ENCODE measurements at regions not wholly inside any gene's neighbourhood (a gene's known extent, or its start where the extent isn't known, plus 50 kb on each side); places are given as distances from the start of the nearest gene placed in this dataset.
A peak's percentile ranks its signal among the peaks of the same experiment; 100 is the strongest.

GRCh38 chr9:94159069-94159939, 75.0 kb downstream of the PTPDC1 start:
- H3K36me3 ChIP-seq, result no peaks in the 10 kb centered on the region
- WGBS, 2 donors, result 75 to 81% methylated on average over 7 to 8 of the region's 8 CpGs
- H3K4me3 ChIP-seq, result no peak overlapping the region
- H3K27ac ChIP-seq, result no peak overlapping the region
- no peak for DNase-seq
- no peak for FAIRE-seq
- no peak for ATAC-seq
- TF ChIP-seq, protein P1, sequence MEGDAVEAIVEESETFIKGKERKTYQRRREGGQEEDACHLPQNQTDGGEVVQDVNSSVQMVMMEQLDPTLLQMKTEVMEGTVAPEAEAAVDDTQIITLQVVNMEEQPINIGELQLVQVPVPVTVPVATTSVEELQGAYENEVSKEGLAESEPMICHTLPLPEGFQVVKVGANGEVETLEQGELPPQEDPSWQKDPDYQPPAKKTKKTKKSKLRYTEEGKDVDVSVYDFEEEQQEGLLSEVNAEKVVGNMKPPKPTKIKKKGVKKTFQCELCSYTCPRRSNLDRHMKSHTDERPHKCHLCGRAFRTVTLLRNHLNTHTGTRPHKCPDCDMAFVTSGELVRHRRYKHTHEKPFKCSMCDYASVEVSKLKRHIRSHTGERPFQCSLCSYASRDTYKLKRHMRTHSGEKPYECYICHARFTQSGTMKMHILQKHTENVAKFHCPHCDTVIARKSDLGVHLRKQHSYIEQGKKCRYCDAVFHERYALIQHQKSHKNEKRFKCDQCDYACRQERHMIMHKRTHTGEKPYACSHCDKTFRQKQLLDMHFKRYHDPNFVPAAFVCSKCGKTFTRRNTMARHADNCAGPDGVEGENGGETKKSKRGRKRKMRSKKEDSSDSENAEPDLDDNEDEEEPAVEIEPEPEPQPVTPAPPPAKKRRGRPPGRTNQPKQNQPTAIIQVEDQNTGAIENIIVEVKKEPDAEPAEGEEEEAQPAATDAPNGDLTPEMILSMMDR (IDR thresholded peaks at IDR 0.05), result no peak
- H3K4me1 ChIP-seq, result no peaks in the 10 kb centered on the region
- H3K9me3 ChIP-seq, result no peaks in the 10 kb centered on the region
- intact Hi-C loops (cut with DNase I), result no loop called here
- no peaks in the 10 kb centered on the region for H3K27me3 ChIP-seq

DNA sequence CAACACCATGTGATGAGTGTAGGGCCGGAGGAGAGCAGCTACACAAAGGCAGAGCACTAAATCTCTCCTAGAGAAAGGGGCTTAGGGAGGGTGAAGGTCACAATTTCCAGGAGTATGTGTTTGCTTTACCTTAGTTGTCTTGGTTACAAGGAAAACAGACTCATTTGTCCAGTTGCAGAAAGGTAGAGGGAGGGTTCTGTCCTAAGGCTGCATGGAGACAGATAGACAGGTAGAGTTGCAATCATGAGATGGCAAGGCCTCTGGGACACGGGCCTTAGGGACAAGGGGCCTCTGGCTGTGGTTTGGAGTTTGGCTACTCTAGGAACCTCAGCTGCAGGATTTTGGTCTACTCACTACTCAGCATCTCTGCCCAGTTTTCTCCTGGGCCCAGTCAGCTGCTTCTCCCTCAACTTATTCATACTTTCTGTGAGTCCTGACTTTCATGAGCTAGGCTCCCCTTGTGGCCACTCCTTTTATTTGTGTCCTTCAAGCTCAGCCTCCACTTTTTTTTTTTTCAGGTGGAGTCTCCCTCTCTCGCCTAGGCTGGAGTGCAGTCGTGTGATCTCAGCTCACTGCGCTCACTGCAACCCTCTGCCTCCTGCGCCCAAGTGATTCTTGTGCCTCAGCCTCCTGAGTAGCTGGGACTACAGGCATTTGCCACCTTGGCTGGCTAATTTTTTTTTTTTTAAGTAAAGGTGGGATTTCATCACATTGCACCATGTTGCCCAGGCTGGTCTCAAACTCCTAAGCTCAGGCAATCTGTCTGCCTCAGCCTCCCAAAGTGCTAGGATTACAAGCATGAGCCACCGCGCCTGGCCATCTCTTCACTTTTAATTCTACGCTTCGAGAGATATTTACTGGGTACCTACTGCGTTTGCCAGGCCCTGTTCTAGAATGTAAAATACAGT, 76.6 kb downstream of the PTPDC1 start:
- intact Hi-C loops (cut with DNase I), result no loop called here

DNA sequence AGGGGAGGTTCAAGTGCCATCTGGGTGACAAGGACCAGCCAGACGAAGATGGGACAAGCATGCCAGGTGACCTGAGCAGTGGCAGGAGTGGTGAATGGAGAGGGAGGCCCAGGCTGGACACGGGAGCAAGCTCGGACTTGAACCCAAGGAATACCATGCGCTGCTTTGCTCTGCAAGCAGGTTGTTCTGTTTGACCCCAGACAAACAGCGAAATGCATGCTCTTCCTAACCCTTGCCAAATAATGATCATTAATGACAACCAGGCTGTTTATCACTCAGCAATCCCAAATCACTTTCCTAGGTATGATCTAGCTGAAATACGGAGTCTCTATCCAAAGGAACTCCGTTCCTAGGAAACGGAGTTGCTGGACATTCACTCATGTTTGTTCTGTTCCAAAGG, 77.4 kb downstream of the PTPDC1 start:
- 84 to 85% methylated on average over 8 of the region's 8 CpGs for WGBS, 2 donors
- H3K36me3 ChIP-seq, result no peaks in the 10 kb centered on the region
- intact Hi-C loops (cut with DNase I), result no loop called here
- H3K4me3 ChIP-seq, result no peak overlapping the region
- FAIRE-seq (no peak), ATAC-seq (no peak), DNase-seq (no peak)
- H3K27ac ChIP-seq, result no peak overlapping the region
- no peaks in the 10 kb centered on the region for H3K27me3 ChIP-seq
- peaks cover 0 to 4% (median 0%) of the 10 kb centered on the region in 3 donors for H3K4me1 ChIP-seq
- TF ChIP-seq, protein P1 (IDR thresholded peaks at IDR 0.05), result no peak
- no peaks in the 10 kb centered on the region for H3K9me3 ChIP-seq

More for the DNA sequence above, 76.6 kb downstream of the PTPDC1 start:
- Histone ChIP-seq H3K36me3 (no peaks in the 10 kb centered on the region), H3K27me3 (no peaks in the 10 kb centered on the region), H3K4me1 (peaks cover 0 to 4% (median 0%) of the 10 kb centered on the region in 3 donors), H3K4me3 (no peak overlapping the region), H3K9me3 (no peaks in the 10 kb centered on the region), H3K27ac (no peak overlapping the region)
- TF ChIP-seq, protein P1 (IDR thresholded peaks at IDR 0.05), result no peak
- FAIRE-seq (no peak), DNase-seq (no peak), ATAC-seq (no peak)
- 86% methylated on average over 11 of the region's 11 CpGs for whole genome bisulfite sequencing, 2 donors

DNA sequence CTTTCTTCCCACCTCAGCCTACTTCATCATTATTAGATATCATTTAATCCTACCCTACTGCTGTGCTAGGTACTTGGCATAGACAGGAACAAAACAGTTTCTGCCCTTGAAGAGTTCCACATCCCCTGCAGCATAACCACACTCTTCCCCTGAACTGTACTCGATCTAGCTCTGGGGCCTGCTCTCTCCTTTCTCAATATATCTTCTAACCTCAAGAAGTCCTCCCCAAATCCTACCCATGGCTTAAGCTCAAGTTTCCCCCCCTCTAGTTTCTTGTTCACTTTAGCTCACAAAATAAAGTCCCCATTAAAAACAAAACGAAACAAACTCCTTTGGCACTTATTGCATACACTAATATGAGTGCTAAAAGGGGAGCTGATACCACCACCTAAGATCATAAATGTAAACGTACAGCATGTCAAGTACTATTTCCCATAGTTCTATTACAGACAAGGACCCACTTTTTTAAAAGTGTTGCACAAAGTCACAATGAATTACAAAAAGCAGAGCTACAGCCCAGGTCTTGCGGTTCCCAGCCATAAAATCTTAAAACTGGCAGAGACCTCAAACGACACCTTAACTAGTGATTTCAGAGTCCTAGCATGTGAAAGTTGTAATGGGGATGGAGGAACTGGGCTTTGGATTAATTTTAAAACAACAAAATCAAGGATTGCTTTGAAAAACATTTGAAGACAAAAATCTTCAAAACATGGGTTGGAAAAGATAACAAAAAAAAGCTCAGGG, 80.7 kb downstream of the PTPDC1 start:
- intact Hi-C loops (cut with DNase I), result no loop called here
- Histone ChIP-seq H3K9me3 (no peaks in the 10 kb centered on the region), H3K4me3 (peak overlapping the region in 1 of 4 donors; percentile 86), H3K27me3 (no peaks in the 10 kb centered on the region), H3K27ac (peak overlapping the region; percentile 14 to 66 (median 62)), H3K4me1 (peaks cover 4 to 26% (median 11%) of the 10 kb centered on the region in 3 donors), H3K36me3 (no peaks in the 10 kb centered on the region)
- TF ChIP-seq, protein P1 (IDR thresholded peaks at IDR 0.05), result no peak
- DNase-seq (no peak), FAIRE-seq (no peak), ATAC-seq (no peak)
- 67 to 68% methylated on average over 5 of the region's 5 CpGs for WGBS, 2 donors

Data from pancreas (tissue), 10 donors.